GM18873 (cell line): ENCODE measurements at regions not wholly inside any gene's neighbourhood (a gene's known extent, or its start where the extent isn't known, plus 50 kb on each side); places are given as distances from the start of the nearest gene placed in this dataset.
A peak's percentile ranks its signal among the peaks of the same experiment; 100 is the strongest.

ENCODE experiments used
- ATAC-seq: cut with Tn5 transposase; IDR thresholded peaks from one replicate; pipeline ENCODE4 v1.9.1; 2021; ENCODE audit warnings: mild to moderate bottlenecking, moderate library complexity, moderate number of reproducible peaks; ENCODE audit not compliant: unreplicated experiment, low FRiP score

GRCh38 chr3:156760333-156760732, 65.8 kb upstream of the LEKR1 start:
- peak; percentile 94 for ATAC-seq

DNA sequence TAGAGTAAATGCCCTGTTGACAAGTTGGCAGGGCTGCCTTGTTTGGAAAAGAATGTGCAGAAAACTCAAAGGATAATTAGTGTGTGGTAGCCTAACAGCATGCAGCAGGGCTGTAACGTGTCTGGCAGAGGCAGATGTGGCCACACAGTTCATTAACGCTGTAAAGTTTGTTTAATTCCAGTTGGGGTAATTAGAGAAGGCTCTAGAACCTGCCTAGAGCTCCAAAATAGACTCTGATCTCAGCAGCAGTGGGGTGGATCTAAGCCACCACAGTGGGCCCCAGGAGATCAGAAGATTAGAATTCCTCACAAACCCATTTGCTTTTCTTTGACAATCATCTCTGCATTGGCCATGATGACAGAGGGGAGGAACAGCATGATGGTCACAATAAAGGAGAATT, 65.1 kb upstream of the LEKR1 start:
- ATAC-seq = no peak

GRCh38 chr3:156761713-156762451, 64.3 kb upstream of the LEKR1 start:
- no peak for ATAC-seq

DNA sequence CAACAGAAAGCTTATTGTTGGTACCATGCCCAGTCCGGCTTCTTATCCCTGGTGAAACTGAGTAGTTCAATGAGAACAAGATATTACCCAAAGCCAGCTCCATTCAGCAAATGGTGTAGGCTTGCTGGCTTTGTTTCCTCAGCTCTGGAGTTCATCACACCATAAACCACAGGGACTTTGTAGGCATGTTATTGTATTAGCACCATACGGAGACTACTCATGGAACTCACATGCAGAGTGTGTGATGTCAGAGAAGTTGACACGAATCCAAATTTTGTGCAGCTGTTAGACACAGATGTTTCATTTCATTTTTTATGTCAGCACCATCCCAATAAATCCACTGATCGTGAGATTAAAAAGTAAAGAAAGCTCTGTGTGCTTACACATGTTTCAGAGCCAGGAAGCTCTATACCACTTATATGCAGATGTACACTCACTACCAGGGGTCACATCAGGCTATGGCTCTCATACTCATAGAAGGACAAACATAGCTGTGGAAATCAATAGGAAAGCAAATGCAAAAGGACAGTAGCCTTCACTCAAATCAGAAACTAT, 63.4 kb upstream of the LEKR1 start:
- no peak for ATAC-seq

DNA sequence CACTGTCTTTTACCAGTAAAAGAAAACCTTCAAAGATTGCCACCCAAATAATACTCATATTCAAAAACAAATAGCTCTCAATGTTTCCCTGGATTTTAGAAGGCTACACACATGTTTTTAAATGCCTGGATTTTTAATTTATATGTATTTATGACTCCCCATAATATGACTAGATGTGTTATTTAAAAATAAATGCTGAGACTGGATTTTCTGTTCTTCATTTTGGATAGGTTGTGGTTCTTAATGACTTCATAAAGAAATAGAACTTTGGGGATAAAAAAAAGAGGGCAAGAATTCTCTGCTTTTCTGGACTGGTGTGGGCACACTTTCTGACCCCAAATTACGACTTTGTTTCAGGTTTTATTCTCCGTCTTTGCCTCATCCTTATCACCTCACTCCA, 62.8 kb upstream of the LEKR1 start:
- no peak for ATAC-seq

- ATAC-seq = no peak
Observed at GRCh38 chr3:156763931-156764720, 62.0 kb upstream of the LEKR1 start.

DNA sequence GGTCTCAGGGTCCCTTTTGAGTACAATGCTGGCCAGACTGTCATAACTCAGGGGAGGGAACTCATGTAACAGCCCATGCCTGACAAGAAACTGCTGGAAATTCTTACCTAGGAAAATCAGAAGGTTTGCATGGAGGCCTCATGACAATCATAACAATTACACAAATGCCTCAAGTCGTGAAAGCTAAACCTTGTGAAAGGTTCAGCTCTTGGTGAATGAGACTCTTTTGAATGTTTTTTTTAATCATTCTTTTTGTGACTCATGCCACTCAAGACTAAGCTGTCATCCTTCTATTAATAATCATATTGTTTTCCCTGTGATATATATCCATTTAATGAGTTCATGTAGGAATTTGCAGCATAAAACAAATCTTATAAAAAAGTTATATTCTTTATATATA, 61.4 kb upstream of the LEKR1 start:
- ATAC-seq = no peak

DNA sequence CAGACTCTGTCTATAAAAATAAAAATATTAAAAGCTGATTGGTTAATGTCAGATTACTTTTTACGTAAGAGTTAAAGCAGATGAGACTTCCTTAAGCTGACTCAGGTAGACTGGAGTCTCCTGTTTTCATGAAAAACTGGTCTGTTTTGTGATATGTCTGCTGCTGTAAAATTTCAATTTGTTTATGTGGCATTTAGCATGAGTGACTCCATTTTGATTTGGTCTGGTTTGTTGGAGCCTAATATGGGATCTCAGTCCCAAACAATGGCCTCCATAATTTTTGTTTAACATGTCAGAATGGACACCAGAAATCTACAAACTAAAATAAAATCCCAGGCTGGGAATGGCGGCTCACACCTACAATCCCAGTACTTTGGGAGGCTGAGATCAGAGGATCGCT, 57.8 kb upstream of the LEKR1 start:
- ATAC-seq = no peak

DNA sequence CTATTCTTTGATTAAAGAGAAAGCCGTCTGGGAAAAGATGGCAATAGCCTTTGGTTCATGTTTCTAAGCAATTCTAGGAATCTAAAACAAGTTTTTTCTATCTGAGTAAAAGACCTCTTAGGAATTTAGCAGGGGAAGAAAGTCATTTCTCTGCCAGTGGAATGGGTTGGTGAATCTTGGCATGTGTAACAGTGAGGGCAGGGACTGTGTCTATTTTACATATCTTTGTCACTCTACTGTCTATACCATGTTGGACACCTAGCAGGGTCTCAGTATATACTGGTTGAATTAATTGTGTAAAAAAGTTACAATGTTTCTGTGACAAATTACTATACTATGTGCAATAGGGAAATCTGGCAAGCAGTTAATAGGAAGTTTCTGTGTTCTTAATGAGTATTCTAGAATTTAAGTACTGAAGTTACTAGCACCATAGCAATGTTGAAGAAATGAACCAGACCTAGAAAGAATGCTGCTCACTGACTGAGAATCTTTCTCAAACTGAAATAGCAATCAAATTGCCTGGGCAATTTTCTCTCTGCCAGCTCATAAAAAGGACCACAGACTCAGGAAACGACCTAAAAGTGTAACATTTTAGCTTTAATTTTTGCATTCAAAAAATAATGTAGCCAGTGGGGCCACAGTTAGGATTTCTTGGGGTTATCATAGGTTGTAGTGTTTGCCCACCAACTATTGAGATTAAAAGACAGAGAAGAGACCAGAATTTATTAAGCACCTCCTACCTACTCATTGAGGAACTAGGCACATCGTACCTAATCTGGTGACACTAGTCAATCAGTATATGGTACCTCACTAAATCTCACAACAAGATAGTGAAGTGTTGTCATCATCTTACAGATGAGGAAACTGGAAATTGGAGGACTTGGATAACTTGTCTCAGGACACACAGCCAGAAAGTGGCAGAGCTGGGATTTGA, 56.2 kb upstream of the LEKR1 start:
- no peak for ATAC-seq

DNA sequence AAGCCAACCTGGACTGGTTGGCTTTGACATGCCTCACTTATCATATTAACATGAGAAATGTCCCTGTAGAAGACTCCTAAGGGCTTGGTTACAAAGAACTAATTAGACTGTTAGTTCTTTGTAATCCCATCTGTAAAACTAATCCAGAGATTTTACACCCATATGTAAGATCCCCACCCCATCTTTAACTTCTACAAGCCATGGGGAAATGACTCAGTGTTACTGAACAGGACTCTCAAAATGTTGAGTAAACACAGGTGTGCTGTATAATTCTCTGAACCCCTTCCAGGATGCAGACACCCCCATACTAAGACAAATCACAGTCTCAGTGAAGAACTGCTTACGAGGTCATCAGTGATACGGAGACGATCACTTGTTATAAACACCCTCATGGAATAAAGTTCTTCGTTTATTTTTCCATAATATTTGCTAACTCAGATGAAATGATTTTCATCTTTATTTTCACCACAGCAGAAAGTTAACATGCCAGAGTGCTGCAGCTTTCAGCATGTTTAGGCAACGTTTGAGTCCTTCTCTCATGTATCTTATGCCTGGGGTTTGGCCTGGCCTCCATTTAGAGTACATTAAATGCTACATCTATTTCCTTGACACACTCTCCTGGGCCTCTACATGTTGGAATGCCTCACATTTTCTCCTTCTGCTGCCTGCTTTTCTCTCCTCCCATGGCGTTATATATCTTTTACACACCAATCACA, 55.3 kb upstream of the LEKR1 start:
- ATAC-seq = no peak

DNA sequence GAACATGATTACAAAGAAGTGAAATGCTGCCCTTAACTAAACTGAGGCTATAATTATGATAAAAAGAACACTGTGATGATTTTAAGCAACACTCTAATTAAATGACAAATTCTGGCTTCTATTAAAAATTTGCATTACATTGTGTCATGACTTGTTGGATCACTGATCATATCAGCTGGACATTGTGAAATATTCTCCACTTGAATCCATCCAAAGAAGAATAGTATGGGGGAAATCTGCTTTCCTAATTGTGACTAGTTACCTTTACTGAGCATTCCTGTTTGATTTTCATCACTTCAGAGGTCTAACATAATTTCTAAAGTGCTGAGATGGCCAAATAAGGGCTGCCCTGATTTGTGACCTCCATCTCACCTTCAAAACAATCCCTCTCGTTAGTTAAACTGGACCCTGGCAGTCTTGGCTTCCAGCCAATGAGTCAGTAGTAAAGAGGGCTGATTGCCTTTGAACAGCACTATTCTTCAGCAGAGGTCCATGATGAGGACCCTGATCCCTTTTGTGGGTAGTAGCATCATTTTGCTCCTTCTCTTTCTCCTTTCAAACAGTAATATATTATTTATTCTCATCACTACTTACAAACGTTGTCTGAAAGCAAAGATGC, 53.5 kb upstream of the LEKR1 start:
- no peak for ATAC-seq

- ATAC-seq = no peak
Observed at GRCh38 chr3:156776031-156776430, 50.1 kb upstream of the LEKR1 start.
